Tibial artery (tissue), 4 donors: ENCODE measurements at regions not wholly inside any gene's neighbourhood (a gene's known extent, or its start where the extent isn't known, plus 50 kb on each side); places are given as distances from the start of the nearest gene placed in this dataset.
"Not testable (repeated sequence)": the region's sequence is repeated elsewhere in the genome, so short reads cannot be mapped to it uniquely, and the experiment has no call there.

Source experiments
- DNase-seq, 2 donors: peaks; one replicate each; pipeline ENCODE4 v3.0.0-alpha.2; 2019
- H3K27ac ChIP-seq, 2 donors: fragments of 200-600 bp; sonication (generic) in 1 of 2; 1 replicate in 1 of 2; 2 replicates in 1 of 2; pipeline ENCODE4 v1.5.1; 2018 to 2019; ENCODE audit warnings: mild to moderate bottlenecking in 1 of 2
- H3K27me3 ChIP-seq, 2 donors: fragments of 200-600 bp; sonication (generic) in 1 of 2; one replicate each; pipeline versions ENCODE4 v1.5.1 to v1.6.0; 2016 to 2019
- H3K36me3 ChIP-seq, 3 donors: fragments of 200-600 bp; sonication (generic) in 2 of 3; one replicate each; pipeline ENCODE4 v1.5.1; 2016 to 2019; ENCODE audit warnings: mild to moderate bottlenecking in 2 of 3
- H3K4me1 ChIP-seq, 4 donors: fragments of 200-600 bp; sonication (generic) in 2 of 4; 1 replicate in 3 of 4; 2 replicates in 1 of 4; pipeline ENCODE4 v1.5.1; 2016 to 2019
- H3K4me3 ChIP-seq, 2 donors: fragments of 200-600 bp; sonication (generic) in 1 of 2; 1 replicate in 1 of 2; 2 replicates in 1 of 2; pipeline ENCODE4 v1.5.1; 2018 to 2019; ENCODE audit warnings: mild to moderate bottlenecking in 2 of 2
- H3K9me3 ChIP-seq, 3 donors: fragments of 200-600 bp; sonication (generic) in 1 of 3; one replicate each; pipeline ENCODE4 v1.5.1; 2016 to 2019
- CTCF ChIP-seq, 2 experiments: fragments of 200-600 bp in 1 of 2; fragments of 450-650 bp in 1 of 2; IDR thresholded peaks; one replicate each; pipeline ENCODE4 v1.5.1; 2017 to 2019; ENCODE audit warnings: antibody characterized with exemption in 2 of 2, mild to moderate bottlenecking in 1 of 2, moderate library complexity in 1 of 2
- intact Hi-C: fragments of 100-400 bp; cut with DNase I; formaldehyde crosslinking; loops from one replicate; pipeline ENCODE4 v1.15.0; 2023; ENCODE audit warnings: low total_unique reads

GRCh38 chr20:55522296-55522815 lies 483.0 kb downstream of the CBLN4 start:
- intact Hi-C loops, result no loop called here

GRCh38 chr20:55517584-55517983 lies 487.7 kb downstream of the CBLN4 start:
- H3K27ac ChIP-seq, H3K9me3 ChIP-seq, intact Hi-C loops, H3K4me1 ChIP-seq, H3K4me3 ChIP-seq, H3K36me3 ChIP-seq, DNase-seq, H3K27me3 ChIP-seq: not testable (repeated sequence)

More at GRCh38 chr20:55522296-55522815, 483.0 kb downstream of the CBLN4 start:
- no peak overlapping the region for H3K27ac ChIP-seq
- no peaks in the 10 kb centered on the region for H3K4me1 ChIP-seq
- no peak for DNase-seq
- no peak overlapping the region for H3K4me3 ChIP-seq
- H3K9me3 ChIP-seq, result no peaks in the 10 kb centered on the region
- H3K27me3 ChIP-seq, result no peaks in the 10 kb centered on the region
- no peak for TF ChIP-seq CTCF (IDR thresholded peaks at IDR 0.05)
- H3K36me3 ChIP-seq, result no peaks in the 10 kb centered on the region

GRCh38 chr20:55515832-55516231 lies 489.5 kb downstream of the CBLN4 start:
- H3K36me3 ChIP-seq, result no peaks in the 10 kb centered on the region
- H3K9me3 ChIP-seq, result no peaks in the 10 kb centered on the region
- H3K4me3 ChIP-seq, result no peak overlapping the region
- H3K27me3 ChIP-seq, result no peaks in the 10 kb centered on the region
- intact Hi-C loops, result no loop called here
- no peaks in the 10 kb centered on the region for H3K4me1 ChIP-seq
- H3K27ac ChIP-seq, result no peak overlapping the region
- DNase-seq, result no peak
- no peak for TF ChIP-seq CTCF (IDR thresholded peaks at IDR 0.05)

GRCh38 chr20:55514531-55514930 lies 490.8 kb downstream of the CBLN4 start:
- Histone ChIP-seq H3K4me3 (no peak overlapping the region), H3K9me3 (no peaks in the 10 kb centered on the region), H3K36me3 (no peaks in the 10 kb centered on the region), H3K27ac (no peak overlapping the region), H3K4me1 (no peaks in the 10 kb centered on the region), H3K27me3 (no peaks in the 10 kb centered on the region)
- intact Hi-C loops, result no loop called here
- no peak for TF ChIP-seq CTCF (IDR thresholded peaks at IDR 0.05)
- no peak for DNase-seq

GRCh38 chr20:55513954-55514353 lies 491.4 kb downstream of the CBLN4 start:
- no peak overlapping the region for H3K4me3 ChIP-seq
- no peak for DNase-seq
- no peak for TF ChIP-seq CTCF (IDR thresholded peaks at IDR 0.05)
- intact Hi-C loops, result no loop called here
- no peaks in the 10 kb centered on the region for H3K36me3 ChIP-seq
- no peaks in the 10 kb centered on the region for H3K4me1 ChIP-seq
- no peaks in the 10 kb centered on the region for H3K9me3 ChIP-seq
- no peak overlapping the region for H3K27ac ChIP-seq
- no peaks in the 10 kb centered on the region for H3K27me3 ChIP-seq

- no peak for TF ChIP-seq CTCF (IDR thresholded peaks at IDR 0.05)
- no peaks in the 10 kb centered on the region for H3K36me3 ChIP-seq
- DNase-seq, result no peak
- intact Hi-C loops, result no loop called here
- no peak overlapping the region for H3K4me3 ChIP-seq
- no peaks in the 10 kb centered on the region for H3K9me3 ChIP-seq
- no peak overlapping the region for H3K27ac ChIP-seq
- no peaks in the 10 kb centered on the region for H3K27me3 ChIP-seq
- H3K4me1 ChIP-seq, result no peaks in the 10 kb centered on the region
These were observed 505.2 kb downstream of the CBLN4 start for GRCh38 chr20:55500130-55500529.
